ENCODE measurements at regions not wholly inside any gene's neighbourhood (a gene's known extent, or its start where the extent isn't known, plus 50 kb on each side); places are given as distances from the start of the nearest gene placed in this dataset.

- H3K4me1 ChIP-seq: peaks cover 0 to 14% (median 0%) of the 10 kb centered on the region in 4 donors
- H3K9me3 ChIP-seq: no peaks in the 10 kb centered on the region
- no peak overlapping the region for H3K4me3 ChIP-seq
- DNase-seq: no peak
- H3K27ac ChIP-seq: peak overlapping the region; percentile 26 to 79 (median 66)
- no peaks in the 10 kb centered on the region for H3K36me3 ChIP-seq
- H3K27me3 ChIP-seq: no peaks in the 10 kb centered on the region
- TF ChIP-seq CTCF (IDR thresholded peaks at IDR 0.05) (no peak), POLR2A (IDR thresholded peaks at IDR 0.05) (no peak)
These were observed 149.0 kb upstream of the SERP2 start for GRCh38 chr13:44224450-44225149.

GRCh38 chr13:44229371-44230030, 144.1 kb upstream of the SERP2 start:
- DNase-seq: no peak
- Histone ChIP-seq H3K9me3 (no peaks in the 10 kb centered on the region), H3K4me1 (peaks cover 0 to 14% (median 5%) of the 10 kb centered on the region in 4 donors), H3K27ac (peak overlapping the region in 1 of 4 donors; percentile 22), H3K36me3 (no peaks in the 10 kb centered on the region), H3K4me3 (no peak overlapping the region), H3K27me3 (no peaks in the 10 kb centered on the region)
- TF ChIP-seq POLR2A (IDR thresholded peaks at IDR 0.05) (no peak), CTCF (IDR thresholded peaks at IDR 0.05) (no peak)

GRCh38 chr13:44230071-44230470, 143.6 kb upstream of the SERP2 start:
- Histone ChIP-seq H3K27ac (peak overlapping the region in 1 of 4 donors; percentile 22), H3K4me1 (peaks cover 0 to 14% (median 5%) of the 10 kb centered on the region in 4 donors), H3K27me3 (no peaks in the 10 kb centered on the region), H3K36me3 (no peaks in the 10 kb centered on the region), H3K4me3 (no peak overlapping the region), H3K9me3 (no peaks in the 10 kb centered on the region)
- TF ChIP-seq CTCF (IDR thresholded peaks at IDR 0.05): no peak
- no peak for DNase-seq

GRCh38 chr13:44230736-44231135, 142.9 kb upstream of the SERP2 start:
- DNase-seq: no peak
- Histone ChIP-seq H3K4me3 (no peak overlapping the region), H3K36me3 (no peaks in the 10 kb centered on the region), H3K27ac (peak overlapping the region in 1 of 4 donors; percentile 76), H3K9me3 (no peaks in the 10 kb centered on the region), H3K27me3 (no peaks in the 10 kb centered on the region), H3K4me1 (peaks cover 0 to 14% (median 5%) of the 10 kb centered on the region in 4 donors)
- no peak for TF ChIP-seq POLR2A (IDR thresholded peaks at IDR 0.05)
- no peak for TF ChIP-seq CTCF (IDR thresholded peaks at IDR 0.05)

GRCh38 chr13:44231786-44232516, 141.7 kb upstream of the SERP2 start:
- Histone ChIP-seq H3K36me3 (no peaks in the 10 kb centered on the region), H3K4me3 (no peak overlapping the region), H3K9me3 (no peaks in the 10 kb centered on the region), H3K27me3 (no peaks in the 10 kb centered on the region), H3K4me1 (peaks cover 0 to 14% (median 5%) of the 10 kb centered on the region in 4 donors), H3K27ac (peak overlapping the region; percentile 47 to 76 (median 56))
- TF ChIP-seq POLR2A (IDR thresholded peaks at IDR 0.05) (no peak), CTCF (IDR thresholded peaks at IDR 0.05) (peak in 3 of 6 experiments; percentile 9 to 42 (median 32))
- peak; percentile 22 to 83 (median 74) for DNase-seq
